Mammary epithelial cell (primary cell): ENCODE measurements at regions not wholly inside any gene's neighbourhood (a gene's known extent, or its start where the extent isn't known, plus 50 kb on each side); places are given as distances from the start of the nearest gene placed in this dataset.

ENCODE experiments used
- CTCF ChIP-seq, 2 donors: IDR thresholded peaks in 1 of 2; conservative IDR thresholded peaks in 1 of 2; 2 replicates each; pipeline ENCODE4 v1.5.1; 2011 to 2012; ENCODE audit warnings: inconsistent platforms in 2 of 2, low read length in 2 of 2, mild to moderate bottlenecking in 2 of 2, control low read depth in 1 of 2, low read depth in 1 of 2; ENCODE audit not compliant: insufficient read depth in 1 of 2; ENCODE audit errors: extremely low read depth in 1 of 2
- EZH2 ChIP-seq: IDR thresholded peaks from 2 replicates; pipeline ENCODE4 v1.6.1; 2012; ENCODE audit warnings: low read length, inconsistent platforms, borderline replicate concordance

- TF ChIP-seq CTCF (conservative IDR thresholded peaks at IDR 0.05 in 1 of 2, IDR thresholded peaks at IDR 0.05 in 1 of 2; ENCODE audit: extremely low read depth in 1 of 2, insufficient read depth in 1 of 2, low read depth in 1 of 2, low read length in 2 of 2), result no peak
- no peak for TF ChIP-seq EZH2
Observed at GRCh38 chr18:56414357-56414756, 224.0 kb downstream of the TXNL1 start.
